HG02943 (cell line): ENCODE measurements at regions not wholly inside any gene's neighbourhood (a gene's known extent, or its start where the extent isn't known, plus 50 kb on each side); places are given as distances from the start of the nearest gene placed in this dataset.
"Not testable (repeated sequence)": the region's sequence is repeated elsewhere in the genome, so short reads cannot be mapped to it uniquely, and the experiment has no call there.

Experiments used
- ATAC-seq: cut with Tn5 transposase; IDR thresholded peaks from one replicate; pipeline ENCODE4 v1.9.1; 2021; ENCODE audit warnings: mild to moderate bottlenecking, low read depth, moderate library complexity; ENCODE audit not compliant: unreplicated experiment

DNA sequence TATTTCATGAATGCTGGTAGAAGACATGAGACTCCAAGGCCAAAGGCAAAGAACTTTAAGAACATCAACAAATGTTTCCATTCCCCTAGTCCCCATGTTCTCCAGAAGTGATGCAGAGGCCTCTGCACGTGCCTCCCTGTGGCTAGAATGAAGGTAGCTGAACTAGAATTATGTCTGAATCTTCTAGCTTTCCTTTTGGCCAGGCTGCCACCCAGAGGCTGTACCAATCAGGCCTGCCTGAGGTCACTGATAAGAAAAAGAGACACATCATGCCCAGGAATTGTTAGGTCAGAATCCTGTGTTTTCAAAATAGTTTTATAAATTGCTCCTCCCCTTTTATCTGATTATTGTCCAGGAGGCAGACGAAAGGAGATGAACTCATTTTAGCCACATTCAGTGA lies 188.0 kb upstream of the SLC16A7 start:
- no peak for ATAC-seq

DNA sequence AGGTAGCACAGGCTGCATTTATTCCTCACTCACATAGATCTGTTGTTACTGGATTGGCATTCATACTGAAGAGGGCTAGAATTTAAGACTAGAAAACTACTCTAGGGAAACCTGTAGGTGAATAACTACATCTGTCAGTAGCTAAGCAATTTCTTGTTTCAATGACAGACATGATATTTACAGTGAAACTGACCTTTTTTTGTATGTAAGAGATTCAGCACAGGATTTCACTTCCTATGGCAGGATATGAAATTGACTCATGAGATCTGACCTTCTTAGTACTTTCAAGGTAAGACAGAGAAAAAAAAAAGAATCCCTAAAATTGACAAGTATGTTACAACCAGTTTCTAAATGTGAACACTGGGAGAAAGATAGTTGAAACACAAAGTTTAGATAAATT lies 189.8 kb upstream of the SLC16A7 start:
- no peak for ATAC-seq

DNA sequence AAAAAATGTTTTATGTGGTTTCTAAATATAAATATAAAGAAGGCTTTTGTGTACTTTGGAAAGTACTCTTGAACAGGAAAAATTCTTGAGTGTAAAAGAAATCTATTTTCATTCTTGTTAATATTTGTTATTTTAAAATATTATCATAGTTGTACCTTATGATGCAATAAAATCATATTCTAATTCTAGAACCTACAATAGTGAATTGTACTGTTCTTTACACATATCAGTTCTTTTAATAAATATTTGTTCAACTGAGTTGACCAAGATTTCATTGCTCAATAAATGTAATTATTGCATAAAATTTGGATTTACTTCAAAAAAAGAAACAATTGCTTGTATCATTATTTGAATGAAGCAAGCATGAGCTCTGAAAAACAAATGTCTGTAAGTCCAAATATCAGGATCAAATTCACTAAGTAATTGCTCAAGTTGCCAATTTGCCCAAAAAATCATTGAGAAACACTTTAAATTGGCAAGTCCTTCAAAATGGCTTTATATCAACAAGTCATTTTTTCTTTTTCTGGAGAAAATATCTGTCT lies 191.6 kb upstream of the SLC16A7 start:
- no peak for ATAC-seq

DNA sequence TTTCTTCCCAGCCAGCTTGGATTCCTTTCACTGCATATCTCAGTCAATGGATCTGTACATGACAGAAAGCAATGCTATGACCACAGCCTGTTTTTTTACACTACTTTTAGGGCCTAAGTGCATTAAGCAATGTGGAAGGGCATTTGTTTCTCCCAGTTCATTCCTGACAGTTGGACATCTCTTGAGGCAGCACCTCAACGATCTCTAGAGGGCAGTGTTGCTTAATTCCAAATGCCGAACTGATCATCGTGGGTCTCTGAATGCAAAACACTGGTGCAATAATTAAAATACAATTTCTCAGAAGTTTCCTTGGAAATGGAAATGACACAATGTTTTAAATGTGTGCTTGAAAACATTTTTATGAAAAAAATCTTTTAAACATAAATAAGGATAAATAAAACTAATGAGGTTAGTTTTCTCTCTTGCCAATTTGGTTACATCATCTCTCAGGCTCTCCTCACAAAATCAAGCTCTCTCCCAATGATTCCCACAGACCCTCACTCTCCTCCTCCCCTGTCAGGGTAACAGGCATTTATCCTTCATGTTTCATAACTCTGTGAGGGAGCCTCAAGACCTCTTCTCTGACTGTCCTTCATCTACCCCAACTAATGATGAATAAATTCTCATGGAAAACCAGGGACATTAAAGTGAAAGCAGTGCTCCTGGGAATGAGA lies 192.4 kb upstream of the SLC16A7 start:
- peak; percentile 74 for ATAC-seq

DNA sequence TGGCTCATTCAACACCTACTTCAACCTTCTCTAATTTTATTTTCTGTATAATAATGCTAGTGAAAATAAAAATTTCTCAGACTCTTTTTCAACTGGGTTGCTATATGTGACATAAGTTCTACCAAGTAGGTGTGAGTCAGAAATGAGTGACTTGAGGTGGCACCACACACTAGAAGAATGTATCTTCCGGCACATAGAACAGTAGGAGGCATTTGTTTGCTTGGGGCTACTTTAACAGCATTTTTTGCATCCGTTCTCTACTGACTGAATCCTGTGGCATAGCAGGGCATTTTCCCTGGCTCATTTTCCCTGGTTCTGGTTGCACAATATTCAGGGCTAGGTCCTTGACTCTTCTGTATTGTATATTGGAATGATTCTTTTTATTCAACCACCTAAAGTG lies 194.0 kb upstream of the SLC16A7 start:
- ATAC-seq = no peak

DNA sequence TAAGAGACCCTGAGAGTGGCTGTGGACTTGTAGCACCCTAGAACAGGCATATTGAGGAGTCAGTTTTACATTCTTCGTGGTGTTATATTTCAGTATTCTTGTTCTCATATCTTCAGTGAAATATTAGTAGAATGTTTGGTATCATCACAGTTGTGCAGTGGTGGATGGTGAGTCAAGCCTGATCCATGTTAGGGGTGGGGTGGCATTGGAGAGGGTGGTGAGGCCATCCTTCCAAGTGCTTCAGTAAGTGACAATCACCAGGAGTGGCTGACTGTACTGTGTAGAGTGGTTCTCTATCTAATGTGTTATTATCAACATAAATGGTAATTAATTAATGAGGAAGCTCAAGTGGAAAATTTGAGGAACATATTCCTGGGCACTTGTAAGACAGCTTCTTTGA lies 197.7 kb upstream of the SLC16A7 start:
- ATAC-seq = no peak

DNA sequence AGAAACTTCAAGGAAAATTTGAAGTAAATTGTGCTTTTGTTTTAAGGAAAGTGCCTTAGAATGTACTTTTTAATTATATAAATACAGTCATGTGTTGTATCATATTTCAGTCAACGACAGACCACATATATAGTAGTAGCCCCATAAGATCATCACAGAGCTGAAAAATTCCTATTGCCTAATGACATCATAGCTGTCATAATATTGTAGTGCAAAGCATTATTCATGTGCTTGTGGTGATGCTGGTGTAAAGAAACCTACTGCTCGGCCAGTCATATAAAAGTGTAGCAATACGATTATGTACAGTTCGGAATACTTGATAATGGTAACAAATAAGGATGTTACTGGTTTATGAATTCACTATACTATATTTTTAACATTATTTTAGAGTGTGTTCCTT lies 198.9 kb upstream of the SLC16A7 start:
- ATAC-seq = no peak

DNA sequence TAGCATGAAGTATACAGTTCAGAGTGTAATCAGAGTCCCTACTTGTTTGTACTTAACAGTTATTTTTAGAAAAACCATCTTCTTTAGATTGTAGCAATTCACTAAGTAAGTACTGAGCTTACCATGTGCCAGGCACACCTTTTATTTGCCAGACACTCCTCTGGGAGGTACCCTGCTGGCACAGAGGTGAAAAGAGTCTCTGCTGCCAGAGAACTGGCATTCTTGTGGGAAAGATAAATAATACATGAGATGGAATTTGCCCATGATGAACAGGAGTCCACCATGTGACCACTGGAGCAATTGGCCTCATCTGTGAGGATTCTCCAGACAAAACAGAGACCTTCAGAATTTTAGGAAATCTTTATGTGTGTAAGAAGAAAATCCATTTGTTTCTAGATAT lies 199.3 kb upstream of the SLC16A7 start:
- ATAC-seq = no peak

DNA sequence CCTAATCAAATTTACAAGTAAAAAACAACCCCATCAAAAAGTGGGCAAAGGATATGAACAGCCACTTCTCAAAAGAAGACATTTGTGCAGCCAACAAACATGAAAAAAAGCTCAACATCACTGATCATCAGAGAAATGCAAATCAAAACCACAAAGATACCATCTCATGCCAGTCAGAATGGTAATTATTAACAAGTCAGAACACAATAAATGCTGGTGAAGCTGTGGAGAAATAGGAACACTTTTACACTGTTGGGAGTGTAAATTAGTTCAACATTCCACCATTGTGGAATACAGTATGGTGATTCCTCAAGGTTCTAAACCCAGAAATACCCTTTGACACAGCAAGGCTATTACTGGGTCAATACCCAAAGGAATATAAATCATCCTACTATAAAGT lies 200.5 kb upstream of the SLC16A7 start:
- ATAC-seq = not testable (repeated sequence)

DNA sequence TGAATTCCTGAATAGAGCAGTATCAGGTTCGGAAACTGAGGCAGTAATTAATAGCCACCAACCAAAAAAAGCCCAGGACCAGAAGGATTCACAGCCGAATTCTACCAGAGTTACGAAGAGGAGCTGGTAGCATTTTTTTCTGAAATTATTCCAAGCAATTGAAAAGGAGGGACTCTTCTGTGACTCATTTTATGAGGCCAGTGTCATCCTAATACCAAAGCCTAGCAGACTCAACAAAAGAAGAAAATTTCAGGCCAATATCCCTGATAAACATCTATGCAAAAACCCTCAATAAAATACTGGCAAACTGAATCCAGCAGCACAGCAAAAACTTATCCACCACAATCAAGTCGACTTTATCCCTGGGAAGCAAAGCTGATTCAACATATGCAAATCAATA lies 202.3 kb upstream of the SLC16A7 start:
- ATAC-seq = no peak

DNA sequence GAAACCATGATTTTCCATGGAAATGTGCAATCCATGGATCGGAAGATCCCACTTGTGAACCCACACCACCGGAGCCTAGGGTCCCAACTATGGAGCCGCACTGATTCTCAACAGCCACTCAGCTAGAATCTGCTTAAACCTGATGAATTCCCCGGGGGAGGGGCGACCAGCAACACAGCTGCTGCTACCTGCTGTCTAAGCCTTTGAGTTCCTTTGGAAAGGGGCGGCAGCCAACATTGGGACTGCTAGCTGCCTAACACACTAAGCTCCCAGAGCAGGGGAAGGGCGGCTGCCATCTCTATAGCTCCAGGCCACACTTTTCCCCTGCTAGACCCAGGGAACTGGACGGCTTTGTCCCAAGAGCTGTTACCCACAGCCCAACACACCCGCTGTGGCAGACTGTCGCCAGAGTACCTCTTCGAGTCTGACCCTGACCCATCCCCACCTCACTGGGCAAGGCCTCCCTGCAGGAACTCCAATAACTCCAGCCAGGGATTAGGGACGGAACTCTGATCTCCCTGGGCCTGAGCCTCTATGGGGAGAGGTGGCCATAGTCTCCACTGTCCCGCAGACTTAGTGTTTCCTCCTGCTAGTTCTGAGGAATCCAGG lies 205.8 kb upstream of the SLC16A7 start:
- no peak for ATAC-seq

DNA sequence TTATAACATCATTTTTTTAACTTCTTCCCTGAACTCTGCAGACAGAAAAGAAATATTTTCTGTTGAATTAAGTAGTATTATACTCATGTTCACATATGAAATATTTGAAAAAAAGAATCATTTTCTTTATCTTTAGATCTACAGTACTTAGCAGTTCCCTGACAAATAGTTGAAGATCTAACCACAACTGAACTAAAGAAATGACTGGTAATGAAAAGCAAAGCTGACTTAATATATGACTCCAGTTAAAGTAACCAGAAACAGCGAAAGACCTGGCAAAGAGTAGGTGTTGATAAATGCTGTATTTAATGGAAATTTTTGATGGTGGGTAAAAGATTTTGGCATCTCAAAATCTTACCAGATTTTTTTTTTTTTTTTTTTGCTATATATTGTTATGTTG lies 207.1 kb upstream of the SLC16A7 start:
- no peak for ATAC-seq

DNA sequence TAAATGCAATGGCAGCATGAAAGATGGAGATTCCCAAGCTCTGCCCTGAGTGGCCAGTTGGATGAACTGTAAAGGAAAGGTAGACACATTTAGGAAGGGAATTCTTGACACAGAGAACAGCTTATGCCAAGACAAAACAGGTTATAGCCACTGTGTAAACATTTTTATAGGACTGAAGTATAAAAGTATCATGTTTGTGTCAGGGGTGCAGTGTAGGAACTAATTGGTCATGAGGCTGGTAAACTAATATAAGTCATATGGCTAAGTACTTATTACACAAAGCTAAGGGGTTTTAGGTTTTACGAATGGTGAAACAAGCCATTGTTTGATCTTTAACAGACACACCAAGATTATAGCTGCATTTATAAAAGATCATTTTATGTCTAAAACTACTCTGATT lies 207.7 kb upstream of the SLC16A7 start:
- ATAC-seq = no peak

DNA sequence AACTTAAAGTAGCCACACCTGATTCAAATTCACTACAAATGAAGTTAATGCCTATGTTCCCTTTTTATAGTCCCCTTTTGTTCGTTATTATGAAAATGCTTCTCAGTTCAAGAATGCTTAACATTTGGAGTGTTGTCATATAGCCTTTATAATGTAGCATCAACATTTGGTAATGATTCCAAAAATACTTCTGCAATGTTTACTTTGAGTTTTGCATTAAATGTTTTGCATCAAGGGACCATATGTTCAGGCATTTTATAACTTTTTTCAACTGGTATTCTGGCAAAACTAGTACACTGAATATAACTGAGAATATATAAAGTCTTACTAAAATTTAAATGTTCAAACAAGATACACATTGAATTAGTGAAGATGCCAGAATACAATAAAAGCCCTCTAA lies 209.6 kb upstream of the SLC16A7 start:
- no peak for ATAC-seq

DNA sequence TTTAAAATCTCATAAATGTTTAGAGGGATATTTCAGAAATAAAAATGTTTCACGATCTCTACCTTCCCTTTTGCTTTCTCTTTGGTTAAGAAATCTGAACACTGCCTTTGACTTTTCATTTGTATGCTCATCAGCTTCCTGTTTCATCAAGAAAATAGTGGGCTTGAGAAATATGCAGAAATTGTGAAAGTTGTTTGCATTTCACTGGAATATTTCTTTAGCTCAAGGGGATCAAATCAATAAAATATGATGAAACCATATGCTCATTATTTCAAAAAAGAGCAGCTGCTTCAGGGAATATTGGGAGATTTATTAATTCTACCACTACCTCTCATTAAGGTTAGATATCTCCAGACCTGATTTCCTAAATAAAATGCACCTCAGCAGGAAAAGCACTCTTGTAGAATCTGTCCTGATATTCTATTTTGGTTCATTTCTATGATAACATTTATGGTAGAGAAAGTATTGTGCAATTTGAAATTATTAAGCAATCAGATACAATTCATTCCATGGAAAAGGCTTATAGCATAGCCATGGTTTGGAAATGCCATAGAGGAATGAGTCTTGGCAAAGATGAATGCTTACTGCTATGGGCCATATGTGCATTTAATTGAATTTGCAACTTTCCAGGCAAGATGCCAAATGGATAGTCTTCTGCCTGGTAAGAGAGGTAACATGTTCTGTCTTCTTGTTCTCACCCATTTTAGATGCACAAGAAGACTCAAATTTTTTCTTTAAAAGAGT lies 212.6 kb upstream of the SLC16A7 start:
- no peak for ATAC-seq

DNA sequence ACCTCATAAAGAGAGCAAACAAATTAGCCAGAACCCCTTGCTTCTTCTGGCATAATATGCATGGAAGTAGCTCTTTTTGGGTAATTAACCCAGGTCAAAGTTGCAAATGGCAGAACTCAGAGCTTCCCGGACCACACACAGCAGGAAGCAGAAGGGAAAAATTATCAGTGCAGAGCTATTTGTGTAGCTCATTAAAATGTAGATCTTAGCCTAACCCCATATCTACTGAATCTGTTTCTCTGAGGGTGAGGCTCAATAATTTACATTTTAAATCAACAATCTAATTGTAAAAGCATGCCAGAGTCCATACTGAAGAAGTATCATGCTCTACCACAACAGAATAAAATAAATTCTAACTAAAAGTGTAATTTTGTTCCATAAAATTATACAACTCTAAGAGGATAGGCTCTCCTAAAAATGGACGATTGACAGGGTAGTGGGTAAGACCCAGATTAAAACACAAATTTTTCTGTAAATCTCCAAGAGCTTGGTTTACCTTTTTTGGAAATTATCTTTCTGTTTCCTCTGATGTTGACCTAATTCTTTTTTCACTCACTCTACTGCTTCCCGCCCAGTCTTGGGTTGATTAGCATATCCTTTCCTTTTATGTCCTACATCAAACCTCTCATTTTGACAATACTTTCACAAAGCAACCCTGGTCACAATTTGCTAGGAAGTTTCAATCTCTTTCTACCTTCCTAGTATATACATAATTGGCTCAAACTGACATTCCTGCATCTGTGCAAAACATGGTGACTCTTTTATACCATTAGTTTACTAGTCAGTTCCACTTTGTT lies 213.3 kb upstream of the SLC16A7 start:
- no peak for ATAC-seq

DNA sequence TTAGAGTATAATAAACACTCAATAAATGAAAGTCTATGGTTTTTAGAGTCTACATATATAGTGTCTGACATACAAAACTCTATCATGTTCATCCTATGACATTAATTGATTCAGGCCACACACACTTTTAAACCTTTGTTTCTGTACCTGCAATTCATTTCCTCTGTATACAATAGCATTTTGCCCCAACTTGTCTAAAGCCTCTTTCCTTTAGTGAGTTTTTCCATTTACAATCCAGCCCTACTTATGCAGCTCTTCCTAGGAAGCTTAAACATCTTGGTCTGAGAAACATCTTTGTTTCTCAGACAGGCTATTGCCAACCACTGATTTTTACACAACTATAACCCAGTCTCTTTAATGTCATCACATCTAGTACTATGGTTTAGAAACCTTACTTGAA lies 214.7 kb upstream of the SLC16A7 start:
- no peak for ATAC-seq

DNA sequence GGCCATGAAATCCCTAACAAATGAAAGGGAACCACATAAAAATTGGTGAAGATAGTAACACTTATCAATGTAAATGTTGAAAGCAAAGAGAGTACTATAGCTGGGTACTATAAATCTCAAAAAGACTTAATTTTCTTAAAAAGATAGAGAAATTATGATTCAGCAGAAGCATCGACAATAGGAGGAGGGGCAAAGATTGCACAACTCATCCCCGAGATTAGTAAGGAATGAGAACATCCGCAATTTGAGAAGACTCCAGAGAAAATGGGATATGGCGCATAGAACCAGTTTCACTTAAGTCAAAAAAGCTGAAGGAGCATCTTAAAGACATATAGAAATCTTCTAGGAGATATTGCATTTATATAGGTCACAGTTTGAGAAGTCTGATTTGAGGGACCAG lies 220.2 kb upstream of the SLC16A7 start:
- no peak for ATAC-seq

DNA sequence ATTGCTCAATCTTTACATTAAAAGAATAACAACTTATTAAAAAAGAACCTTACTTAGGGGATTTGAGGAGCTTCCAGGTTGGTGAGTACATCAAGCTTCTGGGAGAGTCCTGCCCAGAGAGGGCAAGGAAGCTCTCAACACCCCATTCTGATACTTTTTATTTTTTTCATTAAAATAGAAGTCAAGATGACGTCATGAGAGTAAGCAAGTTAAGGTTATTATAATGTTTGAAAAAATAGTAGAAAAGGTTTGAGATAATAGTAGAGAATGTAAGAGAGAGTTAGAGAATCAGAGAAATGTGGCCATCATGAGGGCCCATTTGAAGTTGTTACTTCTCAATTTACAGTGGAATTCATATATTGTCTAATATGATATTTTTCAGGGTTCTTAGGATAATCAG lies 221.0 kb upstream of the SLC16A7 start:
- ATAC-seq = no peak

DNA sequence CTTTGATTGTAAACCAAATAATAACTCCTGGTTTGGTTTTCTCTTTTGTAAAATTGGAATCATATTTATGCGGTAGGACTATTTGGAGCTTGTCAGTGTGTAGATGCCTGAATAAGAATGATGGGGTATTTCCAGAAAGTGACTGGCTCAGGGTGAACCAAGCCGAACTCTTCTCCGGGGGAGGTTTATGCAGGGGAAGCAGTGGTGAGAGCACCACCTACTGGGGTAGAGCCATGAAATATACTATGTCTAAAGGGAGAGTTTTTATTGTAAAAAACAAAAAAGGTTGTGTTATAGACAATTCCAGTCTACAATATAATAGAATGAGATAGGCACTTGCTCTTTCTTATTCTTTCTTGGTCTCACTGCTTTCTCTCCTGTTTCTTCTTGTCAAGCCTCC lies 222.9 kb upstream of the SLC16A7 start:
- no peak for ATAC-seq

DNA sequence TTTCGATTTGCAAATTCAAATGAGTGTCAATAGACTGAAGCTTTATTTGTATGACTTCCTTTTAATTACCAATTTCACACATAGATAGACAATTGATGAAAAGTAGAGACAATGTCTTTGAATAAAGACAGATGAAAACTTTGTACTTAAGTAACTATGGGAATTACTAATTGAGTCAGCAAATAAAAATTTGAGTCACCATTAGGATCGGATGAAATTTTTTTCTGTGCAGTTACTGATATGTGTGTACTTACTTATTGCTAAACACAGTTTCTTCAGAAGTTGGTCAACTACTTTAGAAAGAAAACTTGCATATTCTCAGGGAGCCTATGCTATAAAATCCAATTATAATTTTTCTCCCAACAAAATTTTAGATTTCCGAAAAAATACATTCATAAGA lies 224.9 kb upstream of the SLC16A7 start:
- no peak for ATAC-seq
